ENCODE measurements at regions not wholly inside any gene's neighbourhood (a gene's known extent, or its start where the extent isn't known, plus 50 kb on each side); places are given as distances from the start of the nearest gene placed in this dataset.

GRCh38 chr3:176310641-176311040, 886.6 kb downstream of the TBL1XR1 start:
- no peak for DNase-seq (ENCODE audit: low read depth)
- no peak for TF ChIP-seq CTCF (IDR thresholded peaks at IDR 0.05; ENCODE audit: low read length, missing control alignments)
- H3K4me3 ChIP-seq (replicated peaks; ENCODE audit: low read depth, low read length), result no peak overlapping the region

DNA sequence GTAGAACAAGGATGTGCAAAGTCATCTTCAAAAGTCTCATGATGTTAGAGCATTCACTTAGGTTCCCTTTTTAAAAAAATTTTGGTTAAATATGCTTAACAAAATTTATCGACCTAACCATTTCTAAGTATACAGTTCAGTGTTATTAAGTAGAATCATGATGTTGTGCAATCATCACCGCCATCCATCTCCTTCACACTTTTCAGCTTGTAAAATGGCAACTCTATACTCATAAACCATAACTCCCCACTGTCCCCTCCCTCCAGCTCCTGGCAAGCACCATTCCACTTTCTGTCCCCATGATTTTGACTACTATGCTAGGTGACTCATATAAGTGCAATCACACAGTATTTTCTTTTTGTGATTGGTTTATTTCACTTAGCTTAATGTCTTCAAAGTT, 895.0 kb downstream of the TBL1XR1 start:
- no peak overlapping the region for H3K4me3 ChIP-seq (replicated peaks; ENCODE audit: low read depth, low read length)
- no peak for DNase-seq (ENCODE audit: low read depth)
- no peak for TF ChIP-seq CTCF (IDR thresholded peaks at IDR 0.05; ENCODE audit: low read length, missing control alignments)

DNA sequence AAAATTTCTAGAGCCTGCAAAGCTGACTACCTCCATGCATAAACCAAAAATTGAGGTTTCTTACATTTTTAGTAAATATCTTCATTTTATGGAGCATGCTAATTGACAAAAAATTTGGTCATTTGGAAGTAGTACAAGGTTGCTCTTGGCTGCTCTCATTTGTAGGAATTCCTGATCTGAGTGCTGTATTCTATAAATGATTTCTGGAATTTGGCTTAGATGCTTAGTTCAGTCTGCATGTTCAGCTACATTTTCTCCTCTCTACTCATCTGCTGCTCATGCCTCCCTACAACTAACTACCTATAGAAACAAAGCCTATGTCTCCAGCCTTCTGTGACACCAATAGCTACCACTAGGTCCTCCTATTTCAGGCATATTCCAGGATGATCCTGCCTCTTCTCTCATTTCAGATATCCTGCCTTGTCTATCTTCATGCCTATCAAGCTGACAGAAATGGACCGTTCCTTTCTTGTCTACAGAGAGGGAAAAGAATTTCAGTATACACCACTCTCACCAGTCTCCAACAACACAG, 901.1 kb downstream of the TBL1XR1 start:
- no peak for DNase-seq (ENCODE audit: low read depth)
- TF ChIP-seq CTCF (IDR thresholded peaks at IDR 0.05; ENCODE audit: low read length, missing control alignments), result no peak
- no peak overlapping the region for H3K4me3 ChIP-seq (replicated peaks; ENCODE audit: low read depth, low read length)

GRCh38 chr3:176293276-176293675, 904.0 kb downstream of the TBL1XR1 start:
- no peak for DNase-seq (ENCODE audit: low read depth)
- no peak for TF ChIP-seq CTCF (IDR thresholded peaks at IDR 0.05; ENCODE audit: low read length, missing control alignments)
- H3K4me3 ChIP-seq (replicated peaks; ENCODE audit: low read depth, low read length), result no peak overlapping the region

DNA sequence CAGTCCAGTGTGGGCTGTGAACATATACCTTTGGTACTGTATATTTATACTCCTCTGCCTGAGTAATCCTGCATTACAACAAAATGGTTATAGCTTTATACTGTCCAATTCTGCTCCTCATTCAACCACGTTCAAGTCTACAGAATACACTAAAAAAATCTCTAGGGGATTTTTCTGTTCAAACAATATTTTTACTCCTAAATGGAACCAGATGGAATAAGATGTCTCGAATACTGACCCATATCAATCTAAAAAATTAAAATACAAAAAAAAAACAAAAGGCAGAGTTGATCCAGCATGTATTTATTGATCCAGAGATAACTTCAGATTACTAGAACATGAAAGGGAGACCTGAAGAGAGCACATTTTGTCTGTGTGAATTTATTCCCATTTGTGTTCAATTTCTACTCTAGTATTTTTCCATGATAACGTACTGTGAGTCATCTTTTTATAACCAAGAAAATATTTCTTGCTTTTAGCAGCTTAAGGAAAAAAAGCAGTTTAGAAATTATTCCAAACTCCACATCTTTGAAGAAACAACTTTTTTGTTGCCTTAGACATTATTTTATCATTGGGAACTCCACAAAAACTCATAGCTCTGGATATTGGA, 910.7 kb downstream of the TBL1XR1 start:
- TF ChIP-seq CTCF (IDR thresholded peaks at IDR 0.05; ENCODE audit: low read length, missing control alignments), result no peak
- H3K4me3 ChIP-seq (replicated peaks; ENCODE audit: low read depth, low read length), result no peak overlapping the region
- DNase-seq (ENCODE audit: low read depth), result no peak

DNA sequence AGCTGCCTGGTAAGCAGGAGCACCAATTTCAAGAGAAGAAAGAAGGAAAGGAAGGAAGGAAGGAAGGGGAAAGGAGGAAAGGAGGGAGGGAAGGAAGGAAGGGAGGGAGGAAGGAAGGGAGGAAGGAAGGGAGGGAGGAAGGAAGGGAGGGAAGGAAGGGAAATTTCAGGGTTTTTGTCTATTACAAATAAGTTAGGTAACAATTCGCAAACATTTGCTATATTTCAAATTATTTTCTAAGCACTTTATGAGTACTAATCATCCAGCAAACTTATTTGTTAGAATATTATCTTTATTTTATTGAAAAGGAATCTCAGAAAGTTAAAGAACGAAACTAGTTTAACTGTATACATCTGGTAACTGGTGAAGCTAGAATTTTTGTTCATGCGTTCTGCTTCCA, 921.7 kb downstream of the TBL1XR1 start:
- DNase-seq (ENCODE audit: low read depth), result no peak
- no peak for TF ChIP-seq CTCF (IDR thresholded peaks at IDR 0.05; ENCODE audit: low read length, missing control alignments)
- H3K4me3 ChIP-seq (replicated peaks; ENCODE audit: low read depth, low read length), result no peak overlapping the region

- DNase-seq (ENCODE audit: low read depth), result no peak
- H3K4me3 ChIP-seq (replicated peaks; ENCODE audit: low read depth, low read length), result no peak overlapping the region
- no peak for TF ChIP-seq CTCF (IDR thresholded peaks at IDR 0.05; ENCODE audit: low read length, missing control alignments)
Measured at GRCh38 chr3:176275113-176275512, 922.2 kb downstream of the TBL1XR1 start.
